HepG2 (cell line): ENCODE measurements at regions not wholly inside any gene's neighbourhood (a gene's known extent, or its start where the extent isn't known, plus 50 kb on each side); places are given as distances from the start of the nearest gene placed in this dataset.

Experiments used
- ARID3A ChIP-seq: IDR thresholded peaks from 2 replicates; pipeline ENCODE4 v1.6.1; 2012; ENCODE audit warnings: low read depth, low read length, improper control_type of control experiment
- CEBPZ ChIP-seq: IDR thresholded peaks from 2 replicates; pipeline ENCODE4 v1.6.1; 2012; ENCODE audit warnings: low read length, improper control_type of control experiment
- CTCF ChIP-seq: sonication (generic); formaldehyde crosslinking; IDR thresholded peaks from 2 replicates; pipeline ENCODE4 v1.5.0; 2020; ENCODE audit warnings: mild to moderate bottlenecking, missing genetic modification reagents, moderate library complexity
- FOXA1 ChIP-seq, 2 experiments: fragments of 450-650 bp in 1 of 2; sonication (generic) in 1 of 2; formaldehyde crosslinking in 1 of 2; IDR thresholded peaks; 2 replicates each; pipeline versions ENCODE4 v1.4.0 to v1.6.1; 2016 to 2020; ENCODE audit warnings: missing genetic modification reagents in 1 of 2
- GABPA ChIP-seq, 2 experiments: IDR thresholded peaks; 2 replicates each; pipeline ENCODE4 v1.6.1; 2011 to 2016; ENCODE audit warnings: low read depth in 2 of 2, low read length in 1 of 2, missing biosample characterization in 1 of 2, missing genetic modification characterization in 1 of 2
- GABPB1 ChIP-seq: IDR thresholded peaks from 2 replicates; pipeline ENCODE4 v1.6.1; 2016; ENCODE audit warnings: mild to moderate bottlenecking, missing genetic modification reagents, moderate library complexity, missing compliant biosample characterization
- JUN ChIP-seq: sonication (generic); formaldehyde crosslinking; IDR thresholded peaks from 2 replicates; pipeline ENCODE4 v1.4.0; 2020; ENCODE audit warnings: mild to moderate bottlenecking, missing genetic modification reagents
- MIER3 ChIP-seq: IDR thresholded peaks from 2 replicates; pipeline ENCODE4 v1.6.1; 2016; ENCODE audit warnings: missing compliant biosample characterization, borderline replicate concordance
- POLR2A ChIP-seq, 2 experiments: IDR thresholded peaks; 2 replicates each; pipeline ENCODE4 v1.6.1; 2011; ENCODE audit warnings: low read depth in 2 of 2, low read length in 2 of 2, mild to moderate bottlenecking in 1 of 2, moderate library complexity in 1 of 2; ENCODE audit not compliant: insufficient read depth in 1 of 2
- REST ChIP-seq, 2 experiments: IDR thresholded peaks; 2 replicates each; pipeline ENCODE4 v1.6.1; 2011 to 2012; ENCODE audit warnings: low read length in 2 of 2, borderline replicate concordance in 1 of 2, low read depth in 1 of 2, mild to moderate bottlenecking in 1 of 2, moderate library complexity in 1 of 2
- SMYD3 ChIP-seq: sonication (generic); formaldehyde crosslinking; IDR thresholded peaks from 2 replicates; pipeline ENCODE4 v1.8.1; 2023; ENCODE audit warnings: mild to moderate bottlenecking, missing genetic modification reagents
- ZMYM4 ChIP-seq: sonication (generic); formaldehyde crosslinking; IDR thresholded peaks from 2 replicates; pipeline ENCODE4 v1.8.1; 2023; ENCODE audit warnings: mild to moderate bottlenecking, missing genetic modification reagents
- ZNF468 ChIP-seq: sonication (generic); formaldehyde crosslinking; IDR thresholded peaks from 2 replicates; pipeline ENCODE4 v1.8.0; 2022; ENCODE audit warnings: mild to moderate bottlenecking, moderate library complexity, missing genetic modification reagents
- ZNF549 ChIP-seq: sonication (generic); formaldehyde crosslinking; IDR thresholded peaks from 2 replicates; pipeline ENCODE4 v1.5.0; 2020; ENCODE audit warnings: missing genetic modification reagents

GRCh38 chr4:111454961-111455360 is 690.3 kb upstream of the FAM241A start:
- no peak for TF ChIP-seq GABPA (IDR thresholded peaks at IDR 0.05; ENCODE audit: low read depth, low read length)
- no peak for TF ChIP-seq GABPA (CRISPR knock-in tag; IDR thresholded peaks at IDR 0.05; ENCODE audit: low read depth)
- TF ChIP-seq REST (IDR thresholded peaks at IDR 0.05; ENCODE audit: borderline replicate concordance in 1 of 2, low read depth in 1 of 2, low read length in 2 of 2) = no peak
- TF ChIP-seq FOXA1 (IDR thresholded peaks at IDR 0.05) = no peak
- TF ChIP-seq FOXA1 (CRISPR knock-in tag; IDR thresholded peaks at IDR 0.05) = no peak
- TF ChIP-seq ARID3A = no peak
- TF ChIP-seq SMYD3 (CRISPR knock-in tag) = no peak
- no peak for TF ChIP-seq ZNF549
- no peak for TF ChIP-seq GABPB1 (CRISPR knock-in tag)
- no peak for TF ChIP-seq MIER3 (CRISPR knock-in tag)
- no peak for TF ChIP-seq JUN (CRISPR knock-in tag)
- TF ChIP-seq ZMYM4 (CRISPR knock-in tag) = no peak
- TF ChIP-seq ZNF468 = no peak
- TF ChIP-seq POLR2A (IDR thresholded peaks at IDR 0.05; ENCODE audit: insufficient read depth in 1 of 2, low read depth in 2 of 2, low read length in 2 of 2) = no peak
- no peak for TF ChIP-seq CTCF (CRISPR knock-in tag)
- TF ChIP-seq CEBPZ = no peak
